Loucy (cell line): ENCODE measurements at regions not wholly inside any gene's neighbourhood (a gene's known extent, or its start where the extent isn't known, plus 50 kb on each side); places are given as distances from the start of the nearest gene placed in this dataset.

ENCODE experiments used
- H2AFZ ChIP-seq: fragments of 200-600 bp; sonication (generic); 2 replicates; pipeline ENCODE4 v1.6.0; 2016; ENCODE audit warnings: antibody characterized with exemption, mild to moderate bottlenecking, low read length, moderate library complexity
- H3F3A ChIP-seq: fragments of 200-600 bp; 2 replicates; pipeline ENCODE4 v1.6.0; 2016; ENCODE audit warnings: antibody characterized with exemption, low read depth, mild to moderate bottlenecking
- H3K27me3 ChIP-seq: fragments of 200-600 bp; sonication (generic); 2 replicates; pipeline ENCODE4 v1.6.1; 2014; ENCODE audit warnings: low read length, mild to moderate bottlenecking; ENCODE audit not compliant: insufficient read depth, poor library complexity, severe bottlenecking
- H3K36me3 ChIP-seq: fragments of 200-600 bp; sonication (generic); 2 replicates; pipeline ENCODE4 v1.6.1; 2016; ENCODE audit warnings: low read length; ENCODE audit not compliant: insufficient read depth
- H3K4me1 ChIP-seq: fragments of 200-600 bp; sonication (generic); 2 replicates; pipeline ENCODE4 v1.5.1; 2014; ENCODE audit warnings: low read length, mild to moderate bottlenecking; ENCODE audit not compliant: insufficient read depth, poor library complexity, severe bottlenecking
- H3K4me2 ChIP-seq: fragments of 200-600 bp; sonication (generic); 2 replicates; pipeline ENCODE4 v1.6.0; 2014; ENCODE audit warnings: antibody characterized with exemption, low read length, low read depth, mild to moderate bottlenecking; ENCODE audit not compliant: poor library complexity, severe bottlenecking
- H3K4me3 ChIP-seq: fragments of 200-600 bp; sonication (generic); 2 replicates; pipeline ENCODE4 v1.5.1; 2014; ENCODE audit warnings: low read length, mild to moderate bottlenecking, mixed read lengths; ENCODE audit not compliant: poor library complexity, severe bottlenecking
- H3K79me2 ChIP-seq: fragments of 200-600 bp; sonication (generic); 2 replicates; pipeline ENCODE4 v1.6.1; 2014; ENCODE audit warnings: low read length; ENCODE audit not compliant: insufficient read depth
- H3K9ac ChIP-seq: fragments of 200-600 bp; sonication (generic); 2 replicates; pipeline ENCODE4 v1.6.0; 2014; ENCODE audit warnings: mild to moderate bottlenecking, low read depth, low read length, moderate library complexity; ENCODE audit not compliant: poor library complexity, severe bottlenecking
- H3K9me2 ChIP-seq: fragments of 200-600 bp; sonication (generic); replicated peaks from 2 replicates; pipeline ENCODE4 v1.6.1; 2016; ENCODE audit warnings: low read depth, low read length, mixed read lengths
- H3K9me3 ChIP-seq: fragments of 200-600 bp; sonication (generic); 2 replicates; pipeline ENCODE4 v1.6.1; 2014; ENCODE audit warnings: mild to moderate bottlenecking, antibody characterized with exemption, low read length, low read depth; ENCODE audit not compliant: insufficient read depth
- H4K20me1 ChIP-seq: fragments of 200-600 bp; sonication (generic); 2 replicates; pipeline ENCODE4 v1.6.0; 2014; ENCODE audit warnings: antibody characterized with exemption, low read length, mild to moderate bottlenecking; ENCODE audit not compliant: insufficient read depth, poor library complexity, severe bottlenecking
- CTCF ChIP-seq: fragments of 200-600 bp; sonication (generic); conservative IDR thresholded peaks from 2 replicates; pipeline ENCODE4 v1.5.1; 2014; ENCODE audit warnings: mild to moderate bottlenecking, antibody characterized with exemption, low read length
- EZH2phosphoT487 ChIP-seq: fragments of 200-600 bp; IDR thresholded peaks from 2 replicates; pipeline ENCODE4 v1.6.1; 2018; ENCODE audit warnings: antibody characterized with exemption, mild to moderate bottlenecking, moderate library complexity, borderline replicate concordance

GRCh38 chr1:60413091-60413490 lies 339.5 kb upstream of the C1orf87 start:
- H2AFZ ChIP-seq: no peak overlapping the region
- no peaks in the 10 kb centered on the region for H3K9me3 ChIP-seq
- no peak overlapping the region for H3K4me3 ChIP-seq
- no peak overlapping the region for H3K9ac ChIP-seq
- H4K20me1 ChIP-seq: no peaks in the 10 kb centered on the region
- no peak overlapping the region for H3K4me2 ChIP-seq
- no peaks in the 10 kb centered on the region for H3F3A ChIP-seq
- TF ChIP-seq CTCF (no peak), EZH2phosphoT487 (no peak)
- no peaks in the 10 kb centered on the region for H3K9me2 ChIP-seq
- no peaks in the 10 kb centered on the region for H3K36me3 ChIP-seq
- no peaks in the 10 kb centered on the region for H3K79me2 ChIP-seq
- no peaks in the 10 kb centered on the region for H3K27me3 ChIP-seq
- no peaks in the 10 kb centered on the region for H3K4me1 ChIP-seq

GRCh38 chr1:60411591-60411990 lies 338.0 kb upstream of the C1orf87 start:
- Histone ChIP-seq H3F3A (no peaks in the 10 kb centered on the region), H3K79me2 (no peaks in the 10 kb centered on the region), H3K9ac (no peak overlapping the region), H2AFZ (no peak overlapping the region), H3K27me3 (no peaks in the 10 kb centered on the region), H4K20me1 (no peaks in the 10 kb centered on the region), H3K4me3 (no peak overlapping the region), H3K9me3 (no peaks in the 10 kb centered on the region), H3K4me1 (no peaks in the 10 kb centered on the region), H3K36me3 (no peaks in the 10 kb centered on the region), H3K4me2 (no peak overlapping the region), H3K9me2 (no peaks in the 10 kb centered on the region)
- TF ChIP-seq CTCF: no peak
- TF ChIP-seq EZH2phosphoT487: no peak

GRCh38 chr1:60402816-60403215 lies 329.2 kb upstream of the C1orf87 start:
- no peak overlapping the region for H3K9ac ChIP-seq
- no peaks in the 10 kb centered on the region for H3K9me2 ChIP-seq
- TF ChIP-seq CTCF (no peak), EZH2phosphoT487 (no peak)
- H3K4me1 ChIP-seq: no peaks in the 10 kb centered on the region
- H3K79me2 ChIP-seq: no peaks in the 10 kb centered on the region
- no peaks in the 10 kb centered on the region; the same call in 1 of the 2 replicates for H3F3A ChIP-seq
- no peaks in the 10 kb centered on the region for H3K27me3 ChIP-seq
- H3K36me3 ChIP-seq: no peaks in the 10 kb centered on the region
- H4K20me1 ChIP-seq: no peaks in the 10 kb centered on the region
- H2AFZ ChIP-seq: no peak overlapping the region
- no peaks in the 10 kb centered on the region for H3K9me3 ChIP-seq
- H3K4me2 ChIP-seq: no peak overlapping the region
- no peak overlapping the region for H3K4me3 ChIP-seq
